ENCODE measurements at regions not wholly inside any gene's neighbourhood (a gene's known extent, or its start where the extent isn't known, plus 50 kb on each side); places are given as distances from the start of the nearest gene placed in this dataset.

DNA sequence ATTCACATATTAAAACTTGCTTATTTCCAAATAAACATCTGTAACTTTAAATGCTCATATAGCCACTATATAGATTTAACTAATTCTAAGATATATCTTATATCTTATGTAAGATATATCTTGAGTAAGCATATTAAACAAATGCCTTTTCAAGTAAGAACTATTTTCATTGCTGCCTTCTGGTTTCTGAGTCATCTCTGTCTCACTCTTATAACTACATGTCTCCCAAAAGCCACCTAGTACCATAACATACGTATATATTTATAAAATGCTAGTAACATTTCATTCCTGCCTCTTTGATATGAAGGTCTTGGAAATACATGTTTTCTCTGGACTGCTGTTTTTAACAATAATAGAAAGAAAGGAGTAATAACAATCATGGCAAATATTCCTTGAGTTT lies 429.5 kb downstream of the DTWD2 start:
- TF ChIP-seq, protein P1, sequence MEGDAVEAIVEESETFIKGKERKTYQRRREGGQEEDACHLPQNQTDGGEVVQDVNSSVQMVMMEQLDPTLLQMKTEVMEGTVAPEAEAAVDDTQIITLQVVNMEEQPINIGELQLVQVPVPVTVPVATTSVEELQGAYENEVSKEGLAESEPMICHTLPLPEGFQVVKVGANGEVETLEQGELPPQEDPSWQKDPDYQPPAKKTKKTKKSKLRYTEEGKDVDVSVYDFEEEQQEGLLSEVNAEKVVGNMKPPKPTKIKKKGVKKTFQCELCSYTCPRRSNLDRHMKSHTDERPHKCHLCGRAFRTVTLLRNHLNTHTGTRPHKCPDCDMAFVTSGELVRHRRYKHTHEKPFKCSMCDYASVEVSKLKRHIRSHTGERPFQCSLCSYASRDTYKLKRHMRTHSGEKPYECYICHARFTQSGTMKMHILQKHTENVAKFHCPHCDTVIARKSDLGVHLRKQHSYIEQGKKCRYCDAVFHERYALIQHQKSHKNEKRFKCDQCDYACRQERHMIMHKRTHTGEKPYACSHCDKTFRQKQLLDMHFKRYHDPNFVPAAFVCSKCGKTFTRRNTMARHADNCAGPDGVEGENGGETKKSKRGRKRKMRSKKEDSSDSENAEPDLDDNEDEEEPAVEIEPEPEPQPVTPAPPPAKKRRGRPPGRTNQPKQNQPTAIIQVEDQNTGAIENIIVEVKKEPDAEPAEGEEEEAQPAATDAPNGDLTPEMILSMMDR (IDR thresholded peaks at IDR 0.05; ENCODE audit: borderline replicate concordance) = no peak
- no peak for DNase-seq
- intact Hi-C loops (cut with micrococcal nuclease) = no loop called here
- no peaks in the 10 kb centered on the region for H3K27me3 ChIP-seq (ENCODE audit: low read depth)
- peak overlapping the region; percentile 60 for H3K27ac ChIP-seq (replicated peaks)
- no peaks in the 10 kb centered on the region for H3K36me3 ChIP-seq
- H3K4me3 ChIP-seq = peak overlapping the region; percentile 59
- no peaks in the 10 kb centered on the region for H3K9me3 ChIP-seq (replicated peaks)
- peaks cover 46% of the 10 kb centered on the region for H3K4me1 ChIP-seq

DNA sequence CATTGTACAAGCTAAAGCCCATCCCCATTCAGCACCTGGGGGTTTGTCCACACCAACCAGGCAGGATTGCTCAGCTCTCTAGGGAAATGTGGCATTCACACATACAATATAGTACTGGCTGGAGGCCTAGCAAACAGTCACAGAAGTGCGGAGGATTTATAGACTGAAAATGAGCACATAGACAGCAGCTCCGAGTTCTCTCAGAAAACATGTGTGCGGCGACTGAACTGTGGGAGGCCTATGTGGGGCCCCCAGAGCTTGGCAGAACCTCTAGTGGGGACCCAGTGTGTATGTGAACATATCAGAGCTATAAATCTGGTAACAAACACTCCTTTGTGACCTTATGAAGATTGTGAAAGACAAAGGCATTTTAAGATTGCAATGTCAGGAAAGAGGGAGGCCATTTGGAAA lies 431.1 kb downstream of the DTWD2 start:
- H3K36me3 ChIP-seq = no peaks in the 10 kb centered on the region
- intact Hi-C loops (cut with micrococcal nuclease) = no loop called here
- no peaks in the 10 kb centered on the region for H3K27me3 ChIP-seq (ENCODE audit: low read depth)
- DNase-seq = no peak
- no peaks in the 10 kb centered on the region for H3K9me3 ChIP-seq (replicated peaks)
- H3K4me3 ChIP-seq = no peak overlapping the region
- peaks cover 50% of the 10 kb centered on the region for H3K4me1 ChIP-seq
- peak overlapping the region; percentile 36 for H3K27ac ChIP-seq (replicated peaks)
- TF ChIP-seq, protein P1 (IDR thresholded peaks at IDR 0.05; ENCODE audit: borderline replicate concordance) = no peak

DNA sequence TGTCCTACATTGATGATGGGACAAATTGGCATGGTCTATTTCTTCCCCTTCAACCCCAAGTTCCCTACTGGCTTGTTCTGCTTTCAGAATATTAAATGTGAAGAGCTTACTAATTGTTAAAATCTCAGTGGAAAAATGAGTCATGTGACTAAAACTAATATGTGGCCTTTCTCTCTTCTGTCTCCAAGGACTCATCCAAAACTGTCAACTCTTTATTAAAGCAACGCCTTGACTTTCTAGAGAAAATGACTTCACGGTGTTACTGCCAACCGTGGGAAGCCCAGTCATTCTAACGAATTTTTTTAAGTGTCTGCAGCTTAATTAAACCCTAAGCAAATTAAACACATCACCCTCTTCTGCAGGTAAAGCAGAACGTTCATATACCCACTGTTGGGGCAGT lies 431.6 kb downstream of the DTWD2 start:
- Histone ChIP-seq H3K27me3 (ENCODE audit: low read depth) (no peaks in the 10 kb centered on the region), H3K36me3 (no peaks in the 10 kb centered on the region), H3K4me3 (no peak overlapping the region), H3K9me3 (replicated peaks) (no peaks in the 10 kb centered on the region), H3K4me1 (peaks cover 50% of the 10 kb centered on the region), H3K27ac (replicated peaks) (peak overlapping the region; percentile 36)
- intact Hi-C loops (cut with micrococcal nuclease) = no loop called here
- no peak for DNase-seq
- TF ChIP-seq, protein P1 (IDR thresholded peaks at IDR 0.05; ENCODE audit: borderline replicate concordance) = no peak

DNA sequence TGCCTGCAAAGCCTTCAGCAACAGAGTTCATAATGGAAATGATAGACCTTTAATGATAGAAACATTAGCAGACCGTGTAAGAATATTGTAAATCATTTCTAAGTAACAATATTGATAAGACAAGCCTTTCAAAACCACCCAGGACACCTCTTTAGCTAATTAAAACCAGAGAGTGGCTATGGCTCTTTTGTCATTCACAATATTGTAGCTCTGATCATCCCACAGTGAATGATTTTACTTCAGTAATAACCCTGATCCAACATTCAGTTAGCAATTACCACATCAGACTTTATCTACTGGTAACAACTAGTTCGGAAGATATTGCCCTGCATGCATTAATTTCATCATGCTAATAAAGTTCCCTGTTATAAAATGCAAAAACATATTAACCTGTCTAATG lies 432.6 kb downstream of the DTWD2 start:
- Histone ChIP-seq H3K4me1 (peaks cover 50% of the 10 kb centered on the region), H3K4me3 (no peak overlapping the region), H3K9me3 (replicated peaks) (no peaks in the 10 kb centered on the region), H3K27ac (replicated peaks) (no peak overlapping the region), H3K36me3 (no peaks in the 10 kb centered on the region), H3K27me3 (ENCODE audit: low read depth) (no peaks in the 10 kb centered on the region)
- no peak for DNase-seq
- TF ChIP-seq, protein P1 (IDR thresholded peaks at IDR 0.05; ENCODE audit: borderline replicate concordance) = no peak
- intact Hi-C loops (cut with micrococcal nuclease) = no loop called here

DNA sequence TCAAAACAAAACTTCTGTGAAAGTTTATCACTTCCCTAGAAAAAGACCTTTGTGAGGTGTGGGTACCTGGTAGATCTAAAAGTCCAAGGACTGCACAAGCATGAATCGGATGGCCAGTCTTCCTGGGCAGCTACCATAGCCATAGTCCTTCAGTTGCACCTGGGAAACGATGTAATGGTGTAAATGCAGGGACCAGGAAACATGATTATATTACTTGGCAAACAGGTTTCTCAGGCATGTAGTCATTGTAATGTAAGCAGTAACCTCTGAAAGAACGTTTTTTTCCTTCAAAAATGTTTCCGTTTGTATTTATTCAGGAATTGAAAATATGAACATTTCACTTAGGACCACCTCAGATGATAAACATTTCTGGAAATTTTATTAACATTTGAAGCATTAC lies 433.4 kb downstream of the DTWD2 start:
- H3K27ac ChIP-seq (replicated peaks) = no peak overlapping the region

More for the DNA sequence above, 433.4 kb downstream of the DTWD2 start:
- H3K9me3 ChIP-seq (replicated peaks) = no peaks in the 10 kb centered on the region
- H3K36me3 ChIP-seq = no peaks in the 10 kb centered on the region
- no peak overlapping the region for H3K4me3 ChIP-seq
- no peak for DNase-seq
- peaks cover 50% of the 10 kb centered on the region for H3K4me1 ChIP-seq
- TF ChIP-seq, protein P1 (IDR thresholded peaks at IDR 0.05; ENCODE audit: borderline replicate concordance) = no peak
- H3K27me3 ChIP-seq (ENCODE audit: low read depth) = no peaks in the 10 kb centered on the region
- intact Hi-C loops (cut with micrococcal nuclease) = no loop called here

Measured in left ventricle myocardium inferior (tissue), 1 donor.